ENCODE measurements at regions not wholly inside any gene's neighbourhood (a gene's known extent, or its start where the extent isn't known, plus 50 kb on each side); places are given as distances from the start of the nearest gene placed in this dataset.

DNA sequence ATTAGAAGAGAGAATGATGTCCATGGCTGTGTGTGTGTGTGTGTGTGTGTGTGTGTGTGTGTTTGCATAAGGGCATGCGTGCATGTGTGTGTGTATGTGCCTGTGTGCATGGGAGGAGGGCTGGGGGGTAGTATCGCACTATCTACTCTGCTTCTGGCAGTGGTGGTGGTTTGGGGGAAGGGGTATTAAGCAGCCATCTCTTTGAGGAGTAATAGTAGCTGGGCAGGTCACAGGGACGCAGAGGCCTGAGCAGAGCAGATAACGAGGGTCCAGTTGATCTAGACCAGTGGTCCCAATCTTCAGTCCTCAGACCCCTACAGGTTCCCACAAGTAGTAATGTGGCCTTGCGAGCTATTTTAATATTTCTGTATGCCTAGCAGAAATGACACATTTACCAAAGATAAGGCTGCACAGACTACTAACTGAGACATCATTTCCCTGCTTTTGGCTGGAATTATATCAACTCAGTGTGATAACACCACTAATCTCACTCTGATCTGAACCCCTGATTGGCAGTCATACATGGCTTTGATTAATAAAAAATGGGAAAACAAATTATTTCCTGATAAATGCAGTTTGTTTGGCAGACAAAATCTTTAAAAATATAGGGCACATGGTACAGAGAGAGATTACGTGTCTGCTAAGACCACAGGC, 354.3 kb downstream of the BUD13 start:
- peak overlapping the region; percentile 89 for H3K27ac Mint-ChIP-seq

DNA sequence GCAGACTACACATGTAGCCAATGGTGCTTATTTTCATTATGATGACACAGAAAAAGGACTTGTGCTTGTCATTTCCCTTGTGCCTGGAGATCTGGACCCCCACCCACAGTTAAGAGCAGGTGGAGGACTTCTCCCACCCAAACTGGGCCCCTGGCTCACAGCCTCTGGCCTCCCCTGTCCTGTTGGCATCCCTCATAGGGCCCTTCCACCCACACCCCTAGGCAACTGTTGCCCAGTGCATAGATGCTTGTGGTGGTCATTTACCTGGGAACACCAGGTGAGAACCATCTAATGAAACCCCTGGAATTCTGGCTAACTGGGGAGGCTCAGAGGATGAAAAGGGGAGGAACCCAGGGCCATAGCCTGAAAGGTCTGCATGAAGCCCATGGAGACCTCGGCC, 355.9 kb downstream of the BUD13 start:
- Mint-ChIP-seq H3K27me3 (ENCODE audit: insufficient read depth, low read depth) (peaks cover 10% of the 10 kb centered on the region), H3K9me3 (peaks cover 8% of the 10 kb centered on the region), H3K4me1 (peaks cover 85% of the 10 kb centered on the region), H3K4me3 (no peak overlapping the region), H3K36me3 (peaks cover 8% of the 10 kb centered on the region), H3K27ac (peak overlapping the region; percentile 100)
- Histone ChIP-seq H3K4me2 (no peak overlapping the region), H3K36me3 (no peaks in the 10 kb centered on the region), H3F3A (ENCODE audit: low read depth) (no peaks in the 10 kb centered on the region), H3K79me2 (ENCODE audit: low read depth) (no peaks in the 10 kb centered on the region), H3K4me1 (peaks cover 22% of the 10 kb centered on the region), H4K20me1 (ENCODE audit: low read depth) (no peaks in the 10 kb centered on the region), H3K9ac (no peak overlapping the region), H2AFZ (replicated peaks) (no peak overlapping the region), H3K27ac (no peak overlapping the region), H3K4me3 (no peak overlapping the region), H3K9me3 (ENCODE audit: low read depth) (no peaks in the 10 kb centered on the region), H3K27me3 (no peaks in the 10 kb centered on the region)
- no peak for DNase-seq (ENCODE audit: low spot score)
- no peak for TF ChIP-seq EZH2 (IDR thresholded peaks at IDR 0.05)
- TF ChIP-seq EZH2phosphoT487 (IDR thresholded peaks at IDR 0.05) = no peak
- TF ChIP-seq, protein P1, sequence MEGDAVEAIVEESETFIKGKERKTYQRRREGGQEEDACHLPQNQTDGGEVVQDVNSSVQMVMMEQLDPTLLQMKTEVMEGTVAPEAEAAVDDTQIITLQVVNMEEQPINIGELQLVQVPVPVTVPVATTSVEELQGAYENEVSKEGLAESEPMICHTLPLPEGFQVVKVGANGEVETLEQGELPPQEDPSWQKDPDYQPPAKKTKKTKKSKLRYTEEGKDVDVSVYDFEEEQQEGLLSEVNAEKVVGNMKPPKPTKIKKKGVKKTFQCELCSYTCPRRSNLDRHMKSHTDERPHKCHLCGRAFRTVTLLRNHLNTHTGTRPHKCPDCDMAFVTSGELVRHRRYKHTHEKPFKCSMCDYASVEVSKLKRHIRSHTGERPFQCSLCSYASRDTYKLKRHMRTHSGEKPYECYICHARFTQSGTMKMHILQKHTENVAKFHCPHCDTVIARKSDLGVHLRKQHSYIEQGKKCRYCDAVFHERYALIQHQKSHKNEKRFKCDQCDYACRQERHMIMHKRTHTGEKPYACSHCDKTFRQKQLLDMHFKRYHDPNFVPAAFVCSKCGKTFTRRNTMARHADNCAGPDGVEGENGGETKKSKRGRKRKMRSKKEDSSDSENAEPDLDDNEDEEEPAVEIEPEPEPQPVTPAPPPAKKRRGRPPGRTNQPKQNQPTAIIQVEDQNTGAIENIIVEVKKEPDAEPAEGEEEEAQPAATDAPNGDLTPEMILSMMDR (IDR thresholded peaks at IDR 0.05) = no peak

More for the DNA sequence above, 354.3 kb downstream of the BUD13 start:
- Histone ChIP-seq H3K79me2 (ENCODE audit: low read depth) (no peaks in the 10 kb centered on the region), H3K36me3 (no peaks in the 10 kb centered on the region), H3K4me1 (peaks cover 22% of the 10 kb centered on the region), H3K4me3 (no peak overlapping the region), H3K9me3 (ENCODE audit: low read depth) (no peaks in the 10 kb centered on the region), H4K20me1 (ENCODE audit: low read depth) (no peaks in the 10 kb centered on the region), H3K27ac (no peak overlapping the region), H2AFZ (replicated peaks) (no peak overlapping the region), H3F3A (ENCODE audit: low read depth) (no peaks in the 10 kb centered on the region), H3K9ac (no peak overlapping the region), H3K27me3 (no peaks in the 10 kb centered on the region), H3K4me2 (no peak overlapping the region)
- H3K36me3 Mint-ChIP-seq = peaks cover 8% of the 10 kb centered on the region
- peaks cover 85% of the 10 kb centered on the region for H3K4me1 Mint-ChIP-seq
- H3K27me3 Mint-ChIP-seq (ENCODE audit: insufficient read depth, low read depth) = peaks cover 9% of the 10 kb centered on the region
- H3K4me3 Mint-ChIP-seq = no peak overlapping the region
- no peak for TF ChIP-seq EZH2phosphoT487 (IDR thresholded peaks at IDR 0.05)
- TF ChIP-seq, protein P1 (IDR thresholded peaks at IDR 0.05) = no peak
- TF ChIP-seq EZH2 (IDR thresholded peaks at IDR 0.05) = no peak
- DNase-seq (ENCODE audit: low spot score) = no peak
- H3K9me3 Mint-ChIP-seq = peaks cover 8% of the 10 kb centered on the region

DNA sequence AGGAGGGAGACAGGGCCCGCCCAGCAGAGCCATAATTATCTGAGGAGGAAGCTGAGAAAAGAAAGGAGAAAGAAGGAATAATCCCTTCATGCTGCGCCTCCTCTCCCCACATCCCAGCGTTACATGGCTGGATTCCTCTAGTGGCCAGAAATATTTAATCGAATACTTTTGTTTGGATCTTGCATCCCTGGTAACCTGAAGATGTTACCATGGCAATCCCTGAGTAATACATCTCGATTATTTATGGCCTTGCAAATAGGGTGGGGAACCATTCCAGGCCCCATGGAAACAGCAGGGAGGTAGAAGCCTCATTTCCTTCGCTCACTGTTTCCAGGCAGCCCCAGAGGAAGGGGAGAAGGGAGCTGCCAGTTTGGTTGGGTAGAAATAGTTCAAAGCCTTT, 357.7 kb downstream of the BUD13 start:
- Histone ChIP-seq H3K9ac (no peak overlapping the region), H3K27ac (no peak overlapping the region), H3K9me3 (ENCODE audit: low read depth) (no peaks in the 10 kb centered on the region), H3K27me3 (no peaks in the 10 kb centered on the region), H3K4me1 (peaks cover 11% of the 10 kb centered on the region), H3K79me2 (ENCODE audit: low read depth) (no peaks in the 10 kb centered on the region), H3F3A (ENCODE audit: low read depth) (no peaks in the 10 kb centered on the region), H3K36me3 (no peaks in the 10 kb centered on the region), H4K20me1 (ENCODE audit: low read depth) (no peaks in the 10 kb centered on the region), H3K4me2 (no peak overlapping the region), H3K4me3 (no peak overlapping the region), H2AFZ (replicated peaks) (no peak overlapping the region)
- Mint-ChIP-seq H3K4me1 (peaks cover 84% of the 10 kb centered on the region), H3K9me3 (peaks cover 4% of the 10 kb centered on the region), H3K27me3 (ENCODE audit: insufficient read depth, low read depth) (peaks cover 10% of the 10 kb centered on the region), H3K4me3 (peak overlapping the region; percentile 31), H3K36me3 (peaks cover 4% of the 10 kb centered on the region), H3K27ac (peak overlapping the region; percentile 100)
- TF ChIP-seq EZH2 (IDR thresholded peaks at IDR 0.05) (no peak), EZH2phosphoT487 (IDR thresholded peaks at IDR 0.05) (no peak)
- TF ChIP-seq, protein P1 (IDR thresholded peaks at IDR 0.05) = no peak
- DNase-seq (ENCODE audit: low spot score) = no peak
